ENCODE measurements at regions not wholly inside any gene's neighbourhood (a gene's known extent, or its start where the extent isn't known, plus 50 kb on each side); places are given as distances from the start of the nearest gene placed in this dataset.

- DNase-seq (ENCODE audit: insufficient read length, low spot score) (no peak), FAIRE-seq (no peak)
- TF ChIP-seq CTCF (IDR thresholded peaks at IDR 0.05; ENCODE audit: insufficient read depth, missing control alignments), result no peak
Measured at GRCh38 chr13:61187471-61187870, 228.2 kb downstream of the PCDH20 start.

DNA sequence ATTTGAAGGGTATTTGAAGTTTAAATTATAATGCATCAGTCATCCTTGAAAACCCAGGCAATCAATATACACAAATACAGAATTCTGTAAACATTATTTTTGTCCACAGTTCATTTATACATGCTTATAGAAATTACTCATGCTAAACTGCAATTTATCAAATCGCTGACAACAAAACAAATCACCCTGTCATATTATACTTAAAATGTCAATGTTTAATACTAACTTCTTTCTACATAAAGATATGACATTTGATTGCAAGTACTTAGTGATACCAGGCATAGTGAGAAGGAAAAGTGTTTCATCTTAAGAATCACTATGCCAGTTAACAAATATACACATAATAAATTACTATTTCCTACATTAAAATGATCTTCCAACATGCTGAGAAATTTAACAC, 232.0 kb downstream of the PCDH20 start:
- no peak for TF ChIP-seq CTCF (IDR thresholded peaks at IDR 0.05; ENCODE audit: insufficient read depth, missing control alignments)
- FAIRE-seq, result no peak
- no peak for DNase-seq (ENCODE audit: insufficient read length, low spot score)

DNA sequence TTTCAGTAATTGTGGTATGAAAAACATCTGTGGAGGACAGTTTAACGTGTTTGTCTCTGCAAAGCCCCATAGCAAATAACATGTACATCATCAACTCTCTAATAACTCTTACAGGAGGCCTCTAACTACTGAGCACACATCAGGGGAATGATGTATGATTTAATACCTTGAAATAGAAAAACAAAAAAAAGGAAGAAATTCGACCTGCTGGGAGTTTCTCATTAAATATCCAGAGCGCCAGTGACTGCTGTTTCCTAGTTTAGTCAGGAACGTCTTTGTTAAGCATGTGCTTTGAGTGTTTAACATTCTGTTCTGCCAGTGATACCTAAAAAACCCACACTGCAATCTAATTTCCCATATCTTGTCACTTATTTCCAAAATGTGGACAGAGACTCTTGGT, 235.4 kb downstream of the PCDH20 start:
- no peak for FAIRE-seq
- no peak for DNase-seq (ENCODE audit: insufficient read length, low spot score)
- TF ChIP-seq CTCF (IDR thresholded peaks at IDR 0.05; ENCODE audit: insufficient read depth, missing control alignments), result no peak

- FAIRE-seq (no peak), DNase-seq (ENCODE audit: insufficient read length, low spot score) (no peak)
- TF ChIP-seq CTCF (IDR thresholded peaks at IDR 0.05; ENCODE audit: insufficient read depth, missing control alignments), result no peak
Measured at GRCh38 chr13:61179741-61180140, 235.9 kb downstream of the PCDH20 start.

- FAIRE-seq (no peak), DNase-seq (ENCODE audit: insufficient read length, low spot score) (no peak)
- TF ChIP-seq CTCF (IDR thresholded peaks at IDR 0.05; ENCODE audit: insufficient read depth, missing control alignments), result no peak
Measured at GRCh38 chr13:61170856-61171255, 244.8 kb downstream of the PCDH20 start.

DNA sequence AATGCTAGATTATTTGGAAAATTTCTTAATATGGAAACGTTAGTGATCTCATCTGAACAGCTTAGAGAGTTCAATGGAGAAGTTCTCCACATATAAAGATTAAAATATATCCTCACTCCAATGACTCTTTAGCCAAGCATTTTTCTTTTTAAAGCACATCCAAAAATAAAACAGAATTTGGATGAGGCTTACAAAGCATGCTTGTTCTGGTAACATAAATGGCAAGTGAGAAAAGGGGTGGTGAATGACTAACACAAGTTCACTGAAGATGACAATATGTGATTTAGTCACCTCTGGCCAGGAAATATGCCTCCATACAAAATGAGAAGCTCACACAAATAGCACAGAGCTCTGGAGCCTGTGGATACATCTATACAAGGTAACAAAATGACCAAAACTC, 253.0 kb downstream of the PCDH20 start:
- DNase-seq (ENCODE audit: insufficient read length, low spot score) (no peak), FAIRE-seq (no peak)
- no peak for TF ChIP-seq CTCF (IDR thresholded peaks at IDR 0.05; ENCODE audit: insufficient read depth, missing control alignments)

GRCh38 chr13:61162106-61162505, 253.5 kb downstream of the PCDH20 start:
- no peak for FAIRE-seq
- TF ChIP-seq CTCF (IDR thresholded peaks at IDR 0.05; ENCODE audit: insufficient read depth, missing control alignments), result no peak
- DNase-seq (ENCODE audit: insufficient read length, low spot score), result no peak

All from D721Med (cell line).